ENCODE measurements at regions not wholly inside any gene's neighbourhood (a gene's known extent, or its start where the extent isn't known, plus 50 kb on each side); places are given as distances from the start of the nearest gene placed in this dataset.

DNA sequence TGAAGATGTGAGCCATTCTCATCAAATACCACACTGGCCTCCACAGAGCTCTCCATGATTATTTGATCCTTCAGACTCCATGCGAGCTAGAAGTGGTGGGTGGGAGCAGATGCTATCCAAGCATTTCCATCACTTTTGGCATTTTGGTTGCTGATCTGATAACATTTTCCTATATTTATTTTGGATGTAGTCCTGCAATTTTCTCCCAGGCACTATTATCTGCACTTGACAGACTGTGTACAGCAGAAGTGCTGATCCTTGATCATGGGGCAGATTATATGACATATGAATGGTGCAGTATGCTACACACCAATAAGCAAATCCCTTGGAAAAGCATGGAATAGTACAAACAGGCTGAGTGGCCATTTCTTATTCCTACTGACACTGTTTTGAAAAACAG, 167.6 kb upstream of the LRRC7 start:
- DNase-seq, result no peak

DNA sequence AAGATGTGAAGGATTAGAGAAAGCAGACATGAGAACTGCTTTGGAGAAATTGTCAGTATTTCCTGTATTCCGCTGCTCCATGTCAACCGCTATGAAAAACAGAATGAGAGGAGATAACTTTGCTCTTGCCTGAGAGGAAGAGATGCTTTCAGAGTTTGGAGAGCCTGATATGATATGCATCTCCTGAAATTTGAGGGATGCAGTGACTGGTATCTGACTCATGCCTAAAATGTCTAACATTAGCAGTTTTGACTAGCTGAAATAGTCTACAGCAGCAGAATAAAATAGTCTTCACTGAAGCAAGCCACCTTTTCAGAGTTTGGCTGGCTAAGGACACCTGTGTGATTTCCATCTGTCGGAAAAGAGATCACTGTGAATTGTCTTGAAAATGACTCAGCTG, 165.8 kb upstream of the LRRC7 start:
- no peak for DNase-seq

- DNase-seq, result no peak
These were observed 163.9 kb upstream of the LRRC7 start for GRCh38 chr1:69403756-69404320.

- DNase-seq, result no peak
These were observed 163.2 kb upstream of the LRRC7 start for GRCh38 chr1:69404486-69404885.

GRCh38 chr1:69406244-69406643, 161.5 kb upstream of the LRRC7 start:
- no peak for DNase-seq

- DNase-seq, result no peak
These were observed 157.8 kb upstream of the LRRC7 start for GRCh38 chr1:69409731-69410456.

- no peak for DNase-seq
These were observed 157.3 kb upstream of the LRRC7 start for GRCh38 chr1:69410457-69410850.

DNA sequence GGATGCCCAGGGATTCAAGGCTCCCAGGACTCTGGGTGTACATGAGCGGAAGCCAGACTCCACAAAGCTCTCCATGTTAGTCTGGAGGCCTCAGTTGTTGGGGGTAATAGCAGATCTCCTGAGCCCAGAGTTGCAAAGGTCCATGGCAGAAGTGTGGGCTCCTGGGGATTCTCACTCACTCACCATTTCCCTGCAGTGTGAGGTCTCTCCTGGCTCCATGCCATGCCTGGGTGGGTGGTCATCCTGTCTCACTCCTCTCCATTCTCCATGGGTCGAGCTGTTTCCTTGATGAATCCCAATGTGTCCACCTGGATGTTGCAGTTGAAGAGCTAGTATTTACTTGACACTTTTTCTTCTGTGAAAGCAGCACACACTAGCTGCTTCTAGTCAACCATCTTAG, 156.8 kb upstream of the LRRC7 start:
- no peak for DNase-seq

DNA sequence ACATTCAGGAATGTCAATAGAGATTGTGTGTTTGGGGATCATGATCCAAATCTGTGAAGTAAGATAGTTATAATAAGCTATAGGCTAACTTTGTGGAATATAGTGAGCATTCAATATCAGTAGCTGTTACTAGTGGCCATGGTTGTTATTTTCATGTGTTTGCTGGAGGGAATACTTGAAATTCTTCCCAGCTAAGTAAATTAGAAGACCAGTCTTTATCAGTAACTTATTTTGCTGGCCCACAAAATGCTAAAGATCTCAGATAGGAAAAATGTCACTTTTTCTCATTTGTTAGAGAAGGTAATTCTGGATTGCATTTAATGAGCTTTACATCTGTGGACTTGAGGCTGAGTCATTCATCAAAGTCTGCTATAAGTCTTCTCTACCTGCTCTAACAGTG, 156.1 kb upstream of the LRRC7 start:
- DNase-seq, result no peak

DNA sequence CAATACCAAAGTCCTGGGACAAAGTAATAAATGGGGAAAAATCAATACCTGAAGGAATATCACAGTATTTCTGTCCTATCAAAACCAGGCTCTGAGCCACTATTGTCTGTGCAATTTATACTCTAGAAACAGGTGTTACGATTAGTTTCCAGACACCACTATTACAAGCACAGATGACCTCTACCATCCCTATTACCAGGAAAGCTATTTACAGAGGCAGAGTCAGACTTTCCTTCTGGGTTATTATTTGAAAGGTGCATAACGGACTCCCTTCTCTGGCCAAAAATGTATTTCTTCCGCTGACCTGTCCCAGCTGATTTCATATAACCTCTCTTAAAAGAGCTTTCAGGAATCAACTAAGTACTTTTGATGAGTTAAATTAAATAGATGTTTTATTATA, 154.6 kb upstream of the LRRC7 start:
- no peak for DNase-seq

DNA sequence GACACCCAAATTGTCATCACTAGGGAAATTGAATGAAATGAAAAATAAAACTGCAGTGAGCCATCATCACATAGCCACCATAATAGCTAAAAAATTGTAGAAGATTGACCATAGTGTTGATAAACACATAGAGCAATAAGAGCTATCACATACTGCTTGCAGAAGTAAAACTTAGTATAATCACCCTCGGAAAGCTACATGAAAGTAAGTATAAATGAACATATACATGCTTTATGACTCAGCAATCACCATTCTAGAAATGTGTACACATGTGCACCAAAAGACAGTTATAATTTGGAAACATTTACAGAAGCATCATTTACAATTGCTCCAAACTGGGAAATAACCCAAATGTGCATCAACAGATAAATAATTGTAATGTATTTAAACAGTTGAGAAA, 153.1 kb upstream of the LRRC7 start:
- DNase-seq, result no peak

- no peak for DNase-seq
These were observed 146.4 kb upstream of the LRRC7 start for GRCh38 chr1:69421286-69421685.

DNA sequence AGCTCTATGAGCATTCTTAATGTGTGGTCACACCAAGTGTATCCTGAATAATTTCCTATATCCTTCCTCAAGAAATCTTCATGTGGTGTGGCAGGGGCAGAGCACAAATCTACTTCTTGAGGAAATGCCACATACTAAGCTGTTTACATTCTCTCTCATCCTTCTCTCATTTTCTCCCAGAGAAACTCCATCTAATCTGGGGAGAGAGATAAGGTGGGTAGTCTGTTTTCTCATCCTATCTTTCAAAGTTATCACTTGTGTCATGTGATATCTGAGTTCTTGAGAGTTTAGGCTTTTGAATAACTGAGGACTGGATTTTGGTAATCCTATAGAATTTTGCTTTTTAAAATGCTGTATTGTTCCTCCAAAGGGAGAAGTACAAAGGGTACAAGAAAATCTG, 141.9 kb upstream of the LRRC7 start:
- no peak for DNase-seq

DNA sequence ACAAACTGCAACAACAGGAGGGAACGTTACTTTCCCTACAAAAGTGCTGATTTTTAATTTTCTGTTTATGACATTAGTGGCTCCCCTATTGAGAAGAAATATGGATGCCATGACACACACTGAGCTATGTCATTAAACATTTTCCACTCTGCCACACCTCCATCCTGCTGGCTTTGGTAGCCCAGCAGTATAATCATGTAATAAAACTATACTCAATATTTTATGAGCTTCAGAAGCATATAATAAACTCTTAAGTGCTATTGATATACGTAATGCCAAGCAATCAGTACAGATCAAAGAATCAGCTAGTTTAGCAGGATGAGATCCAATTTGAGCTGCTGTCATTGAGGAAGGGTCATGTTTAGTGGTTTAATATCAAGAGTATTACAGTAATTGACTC, 141.3 kb upstream of the LRRC7 start:
- no peak for DNase-seq

GRCh38 chr1:69433073-69433472, 134.6 kb upstream of the LRRC7 start:
- DNase-seq, result no peak

DNA sequence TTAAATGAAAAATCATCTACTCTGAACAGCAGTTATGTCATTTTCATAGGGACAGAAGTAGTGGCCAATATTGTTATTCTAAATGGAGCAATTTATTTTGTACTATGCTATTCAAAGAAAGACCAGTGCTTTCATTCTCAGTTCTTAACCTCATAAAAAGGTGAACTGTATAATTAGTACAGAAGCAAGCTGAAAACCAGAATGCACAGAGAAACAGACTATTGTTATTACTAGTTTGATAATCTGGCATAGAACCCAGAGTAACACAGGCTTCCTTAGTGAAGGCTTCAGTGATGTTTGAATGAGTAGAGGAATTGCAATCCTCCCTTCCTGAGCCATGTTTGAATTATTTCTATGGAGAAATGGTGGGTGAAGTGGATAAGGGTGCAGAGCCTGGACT, 131.6 kb upstream of the LRRC7 start:
- no peak for DNase-seq

DNA sequence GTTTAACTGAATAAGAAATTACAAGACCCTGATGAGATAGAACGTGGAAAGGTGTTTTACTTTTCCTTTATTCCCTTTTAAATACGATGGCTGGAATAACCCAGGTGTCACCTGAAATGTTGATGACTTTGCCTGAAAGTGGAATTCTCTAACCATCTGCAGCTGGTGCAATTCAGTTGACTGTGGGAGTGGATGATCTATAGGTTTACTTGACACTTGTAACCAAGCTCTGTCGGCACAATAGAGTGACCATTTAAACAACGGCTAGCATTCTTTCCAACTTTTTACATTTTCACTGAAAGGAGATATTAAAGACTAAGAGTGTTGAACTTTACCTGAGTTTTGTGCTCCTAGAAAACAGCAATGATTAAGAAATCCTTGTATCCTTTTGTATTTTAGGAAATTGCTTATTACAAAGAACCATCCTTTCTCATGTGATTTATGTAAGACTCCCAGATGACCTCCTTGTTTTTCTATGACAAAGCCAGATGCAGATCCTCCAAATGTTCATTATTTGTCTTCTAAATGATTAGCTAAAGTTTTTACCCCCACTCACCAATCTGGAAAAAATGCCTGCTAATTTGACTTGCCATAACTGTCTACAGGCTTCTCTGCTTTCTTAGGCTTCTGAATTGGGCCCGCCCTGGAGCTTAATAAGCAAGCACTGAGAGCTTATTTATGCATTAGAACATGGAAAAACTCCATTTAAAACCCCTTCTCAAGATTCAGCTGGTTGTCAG, 129.5 kb upstream of the LRRC7 start:
- no peak for DNase-seq

GRCh38 chr1:69441496-69441895, 126.2 kb upstream of the LRRC7 start:
- no peak for DNase-seq

DNA sequence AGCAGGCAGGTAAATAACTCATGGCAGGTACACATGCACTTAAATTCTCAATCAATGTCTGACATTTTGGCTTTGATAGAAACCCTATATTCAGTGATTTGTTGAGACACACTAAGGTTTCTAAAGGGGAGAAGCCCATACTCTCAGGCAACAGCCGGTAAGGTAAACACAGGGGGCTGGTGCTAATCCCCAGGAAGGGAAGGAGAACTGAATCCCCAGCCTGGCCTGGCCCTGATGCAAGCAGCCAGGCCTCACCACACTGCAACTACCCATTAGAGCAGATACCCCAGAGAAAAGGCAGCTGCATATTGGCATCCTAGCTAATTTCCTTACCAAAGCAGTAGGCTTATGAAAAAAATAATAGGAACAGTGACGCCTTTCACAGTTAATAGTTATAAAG, 116.5 kb upstream of the LRRC7 start:
- DNase-seq, result no peak

DNA sequence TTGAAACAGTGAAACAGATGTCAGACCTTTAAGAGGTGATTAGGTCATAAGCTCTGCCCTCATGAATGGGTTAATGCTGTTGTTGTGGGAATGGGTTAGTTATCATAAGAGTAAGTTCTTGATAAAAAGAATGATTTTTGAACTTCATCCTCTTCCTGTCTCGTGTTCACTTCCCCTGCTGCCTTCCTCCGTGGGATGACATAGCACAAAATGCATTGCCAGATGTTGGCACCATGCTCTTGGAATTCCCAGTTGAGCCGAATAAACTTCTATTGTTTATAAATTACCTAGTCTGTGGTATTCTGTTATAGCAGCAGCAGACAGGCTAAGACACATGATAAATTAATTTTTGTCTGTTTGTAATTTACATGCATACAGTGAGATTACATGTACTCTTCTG, 112.0 kb upstream of the LRRC7 start:
- DNase-seq, result no peak

DNA sequence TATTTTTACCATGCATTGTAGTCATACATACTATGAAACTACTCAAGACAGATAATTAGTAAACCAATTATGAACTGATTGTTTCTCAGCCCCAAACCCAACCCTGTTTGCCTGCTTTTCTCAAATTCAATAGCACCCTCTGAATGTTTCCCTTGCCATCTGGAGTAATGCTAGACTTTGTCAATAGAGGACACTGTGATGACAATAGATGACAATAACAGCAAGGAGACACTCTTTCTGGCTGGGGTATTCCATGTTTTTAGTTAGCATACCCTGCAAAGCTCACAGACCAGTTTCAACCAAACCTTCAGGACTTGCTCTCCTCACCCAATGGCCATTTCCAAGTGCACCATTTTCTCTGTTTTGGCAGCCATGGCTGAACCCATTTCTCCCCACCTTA, 108.5 kb upstream of the LRRC7 start:
- DNase-seq, result no peak

DNA sequence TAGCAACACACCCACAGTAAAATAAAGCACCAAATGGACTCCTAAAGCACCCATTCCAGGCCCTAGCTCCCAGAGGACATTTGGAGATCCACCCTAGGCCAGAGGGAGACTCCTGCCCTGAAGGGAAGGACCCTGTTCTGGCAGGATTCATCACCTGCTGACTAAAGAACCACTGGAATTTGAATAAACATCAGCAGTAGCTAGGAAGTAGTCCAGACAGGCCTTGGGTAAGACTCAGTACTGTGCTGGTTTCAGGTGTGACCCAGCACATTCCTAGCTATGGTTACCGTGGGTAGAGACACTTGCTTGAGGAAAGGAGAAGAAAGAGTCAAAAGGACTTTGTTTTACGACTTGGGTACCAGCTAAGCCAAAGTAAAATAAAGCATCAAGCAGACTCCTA, 92.7 kb upstream of the LRRC7 start:
- DNase-seq, result no peak

GRCh38 chr1:69479734-69480133, 88.0 kb upstream of the LRRC7 start:
- DNase-seq, result no peak

GRCh38 chr1:69483246-69483645, 84.5 kb upstream of the LRRC7 start:
- DNase-seq, result no peak

DNA sequence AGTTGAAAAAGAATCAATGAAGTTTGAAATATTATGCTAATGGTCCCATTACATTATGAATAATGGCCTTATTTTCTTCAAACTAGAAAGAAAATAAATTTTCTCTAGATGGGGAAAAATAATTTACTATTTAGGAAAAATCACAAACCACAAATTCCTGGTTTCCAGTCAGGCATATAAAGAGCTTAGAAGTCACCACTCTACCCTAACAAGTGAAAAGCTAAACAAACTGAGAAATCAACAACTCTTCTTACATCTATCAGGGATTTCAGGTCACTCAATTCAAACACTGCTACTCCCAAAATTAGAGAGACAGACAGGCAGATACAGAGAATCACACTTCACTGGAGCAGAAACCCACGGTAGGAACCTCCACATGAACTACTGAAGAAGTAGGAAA, 82.1 kb upstream of the LRRC7 start:
- no peak for DNase-seq
